HEK293 (cell line): ENCODE measurements at regions not wholly inside any gene's neighbourhood (a gene's known extent, or its start where the extent isn't known, plus 50 kb on each side); places are given as distances from the start of the nearest gene placed in this dataset.

ENCODE experiments used
- CTCF ChIA-PET: fragments of 350-600 bp; formaldehyde crosslinking; extraction: SDS; loops from one replicate; lab custom pipeline; 2021; ENCODE audit warnings: antibody characterized with exemption; lab: Yijun Ruan, JAX
- POLR2A ChIA-PET: fragments of 300-600 bp; formaldehyde crosslinking; extraction: SDS; loops from one replicate; lab custom pipeline; 2020; ENCODE audit warnings: antibody characterized with exemption, inconsistent platforms; lab: Yijun Ruan, JAX
- H3K27ac ChIP-seq: fragments of 200-500 bp; sonication (Bioruptor generic); 2 replicates; pipeline ENCODE4 v1.5.1; 2014; ENCODE audit warnings: low read depth, low read length, control low read depth, inconsistent platforms; ENCODE audit errors: extremely low read depth
- H3K36me3 ChIP-seq, 2 experiments: fragments of 200-500 bp in 1 of 2; sonication (Bioruptor generic) in 1 of 2; 1 replicate in 1 of 2; 2 replicates in 1 of 2; pipeline ENCODE4 v1.5.1; 2014 to 2017; ENCODE audit warnings: inconsistent platforms in 2 of 2, low read length in 2 of 2; ENCODE audit not compliant: control insufficient read depth in 2 of 2, insufficient read depth in 1 of 2
- H3K4me1 ChIP-seq: fragments of 200-500 bp; sonication (Bioruptor generic); 2 replicates; pipeline ENCODE4 v1.5.1; 2014; ENCODE audit warnings: mild to moderate bottlenecking, low read length, inconsistent platforms; ENCODE audit not compliant: control insufficient read depth, insufficient read depth
- H3K4me3 ChIP-seq: 2 replicates; pipeline ENCODE4 v1.5.1; 2011; ENCODE audit warnings: low read depth, mild to moderate bottlenecking, control low read depth, low read length, moderate library complexity
- H3K9me3 ChIP-seq: fragments of 200-500 bp; sonication (Bioruptor generic); 2 replicates; pipeline ENCODE4 v1.5.1; 2014; ENCODE audit warnings: low read depth, low read length, inconsistent platforms; ENCODE audit not compliant: control insufficient read depth, insufficient read depth
- BCL11B ChIP-seq: fragments of 450-650 bp; formaldehyde crosslinking; IDR thresholded peaks from 2 replicates; pipeline ENCODE4 v1.5.1; 2016; ENCODE audit warnings: low read depth, missing biosample characterization, missing genetic modification characterization
- EGR2 ChIP-seq: fragments of 450-650 bp; formaldehyde crosslinking; IDR thresholded peaks from 2 replicates; pipeline ENCODE4 v1.5.1; 2016; ENCODE audit warnings: low read depth, missing biosample characterization, missing genetic modification characterization
- INSM2 ChIP-seq: fragments of 450-650 bp; formaldehyde crosslinking; IDR thresholded peaks from 2 replicates; pipeline ENCODE4 v1.5.1; 2016; ENCODE audit warnings: missing biosample characterization, missing genetic modification characterization
- KLF16 ChIP-seq: fragments of 450-650 bp; formaldehyde crosslinking; IDR thresholded peaks from 2 replicates; pipeline ENCODE4 v1.5.1; 2017; ENCODE audit warnings: missing biosample characterization, missing genetic modification characterization
- KLF7 ChIP-seq: fragments of 450-650 bp; formaldehyde crosslinking; IDR thresholded peaks from 2 replicates; pipeline ENCODE4 v1.5.1; 2016; ENCODE audit warnings: missing biosample characterization, missing genetic modification characterization, borderline replicate concordance
- KLF9 ChIP-seq: fragments of 450-650 bp; formaldehyde crosslinking; IDR thresholded peaks from 2 replicates; pipeline ENCODE4 v1.5.1; 2016; ENCODE audit warnings: missing biosample characterization, missing genetic modification characterization, low read depth
- YY1 ChIP-seq: fragments of 450-650 bp; formaldehyde crosslinking; IDR thresholded peaks from 2 replicates; pipeline ENCODE4 v1.5.1; 2018; ENCODE audit warnings: missing biosample characterization, missing genetic modification characterization
- ZBTB17 ChIP-seq: fragments of 450-650 bp; formaldehyde crosslinking; IDR thresholded peaks from 2 replicates; pipeline ENCODE4 v1.5.1; 2016; ENCODE audit warnings: missing biosample characterization, missing genetic modification characterization
- ZBTB20 ChIP-seq: fragments of 450-650 bp; formaldehyde crosslinking; IDR thresholded peaks from 2 replicates; pipeline ENCODE4 v1.5.1; 2016; ENCODE audit warnings: missing biosample characterization, missing genetic modification characterization
- ZFP3 ChIP-seq: fragments of 450-650 bp; formaldehyde crosslinking; IDR thresholded peaks from 2 replicates; pipeline ENCODE4 v1.5.1; 2016; ENCODE audit warnings: low read depth, missing biosample characterization, missing genetic modification characterization
- ZNF138 ChIP-seq: fragments of 450-650 bp; formaldehyde crosslinking; IDR thresholded peaks from 2 replicates; pipeline ENCODE4 v1.5.1; 2016; ENCODE audit warnings: missing biosample characterization, missing genetic modification characterization, borderline replicate concordance
- ZNF146 ChIP-seq: fragments of 450-650 bp; formaldehyde crosslinking; IDR thresholded peaks from 2 replicates; pipeline ENCODE4 v1.5.1; 2016; ENCODE audit warnings: missing biosample characterization, missing genetic modification characterization
- ZNF157 ChIP-seq: fragments of 450-650 bp; formaldehyde crosslinking; IDR thresholded peaks from 2 replicates; pipeline ENCODE4 v1.5.1; 2016; ENCODE audit warnings: missing biosample characterization, missing genetic modification characterization
- ZNF16 ChIP-seq: fragments of 450-650 bp; formaldehyde crosslinking; IDR thresholded peaks from 2 replicates; pipeline ENCODE4 v1.5.1; 2016; ENCODE audit warnings: low read depth, missing biosample characterization, missing genetic modification characterization
- ZNF202 ChIP-seq: fragments of 450-650 bp; formaldehyde crosslinking; IDR thresholded peaks from 2 replicates; pipeline ENCODE4 v1.5.1; 2016; ENCODE audit warnings: missing biosample characterization, missing genetic modification characterization, borderline replicate concordance
- ZNF211 ChIP-seq: fragments of 450-650 bp; formaldehyde crosslinking; IDR thresholded peaks from 2 replicates; pipeline ENCODE4 v1.5.1; 2016; ENCODE audit warnings: low read depth, missing biosample characterization, missing genetic modification characterization
- ZNF366 ChIP-seq: fragments of 450-650 bp; formaldehyde crosslinking; conservative IDR thresholded peaks from 2 replicates; pipeline ENCODE4 v1.5.1; 2016; ENCODE audit warnings: missing biosample characterization, missing genetic modification characterization
- ZNF423 ChIP-seq: fragments of 450-650 bp; formaldehyde crosslinking; IDR thresholded peaks from 2 replicates; pipeline ENCODE4 v1.5.1; 2016; ENCODE audit warnings: missing biosample characterization, missing genetic modification characterization
- ZNF548 ChIP-seq: fragments of 450-650 bp; formaldehyde crosslinking; IDR thresholded peaks from 2 replicates; pipeline ENCODE4 v1.5.1; 2016; ENCODE audit warnings: missing biosample characterization, missing genetic modification characterization
- ZNF571 ChIP-seq: fragments of 450-650 bp; formaldehyde crosslinking; IDR thresholded peaks from 2 replicates; pipeline ENCODE4 v1.5.0; 2017; ENCODE audit warnings: missing biosample characterization, missing genetic modification characterization
- ZNF654 ChIP-seq: fragments of 450-650 bp; formaldehyde crosslinking; IDR thresholded peaks from 2 replicates; pipeline ENCODE4 v1.5.1; 2016; ENCODE audit warnings: low read depth, missing biosample characterization, missing genetic modification characterization
- ZNF692 ChIP-seq: fragments of 450-650 bp; formaldehyde crosslinking; IDR thresholded peaks from 2 replicates; pipeline ENCODE4 v1.5.1; 2016; ENCODE audit warnings: missing biosample characterization, missing genetic modification characterization
- ZNF747 ChIP-seq: fragments of 450-650 bp; formaldehyde crosslinking; IDR thresholded peaks from 2 replicates; pipeline ENCODE4 v1.5.1; 2016; ENCODE audit warnings: missing biosample characterization, missing genetic modification characterization
- ZNF830 ChIP-seq: fragments of 450-650 bp; IDR thresholded peaks from 2 replicates; pipeline ENCODE4 v1.5.0; 2018; ENCODE audit warnings: missing biosample characterization, missing genetic modification characterization, low read depth, mild to moderate bottlenecking, moderate library complexity
- ZSCAN16 ChIP-seq: fragments of 450-650 bp; formaldehyde crosslinking; IDR thresholded peaks from 2 replicates; pipeline ENCODE4 v1.5.1; 2016; ENCODE audit warnings: missing biosample characterization, missing genetic modification characterization
- TF ChIP-seq, protein P1 (sequence below): IDR thresholded peaks from 2 replicates; pipeline ENCODE4 v1.6.1; 2011; ENCODE audit warnings: mild to moderate bottlenecking, low read depth, low read length, borderline replicate concordance
- TF ChIP-seq, protein P2 (sequence below): fragments of 450-650 bp; formaldehyde crosslinking; IDR thresholded peaks from 2 replicates; pipeline ENCODE4 v1.5.1; 2016; ENCODE audit warnings: missing biosample characterization, missing genetic modification characterization

- Histone ChIP-seq H3K27ac (no peak overlapping the region), H3K4me3 (no peak overlapping the region), H3K36me3 (no peaks in the 10 kb centered on the region), H3K4me1 (no peaks in the 10 kb centered on the region), H3K9me3 (no peaks in the 10 kb centered on the region)
- ChIA-PET CTCF (no interaction called here), POLR2A (no interaction called here)
- TF ChIP-seq ZNF548 (tag by site-specific recombination) (no peak), ZSCAN16 (tag by site-specific recombination) (no peak), ZBTB17 (tag by site-specific recombination) (no peak), ZNF146 (tag by site-specific recombination) (no peak), ZNF16 (tag by site-specific recombination) (no peak), INSM2 (tag by site-specific recombination) (no peak), ZNF571 (tag by site-specific recombination) (no peak), ZNF830 (tag by site-specific recombination) (no peak)
- TF ChIP-seq, protein P1, sequence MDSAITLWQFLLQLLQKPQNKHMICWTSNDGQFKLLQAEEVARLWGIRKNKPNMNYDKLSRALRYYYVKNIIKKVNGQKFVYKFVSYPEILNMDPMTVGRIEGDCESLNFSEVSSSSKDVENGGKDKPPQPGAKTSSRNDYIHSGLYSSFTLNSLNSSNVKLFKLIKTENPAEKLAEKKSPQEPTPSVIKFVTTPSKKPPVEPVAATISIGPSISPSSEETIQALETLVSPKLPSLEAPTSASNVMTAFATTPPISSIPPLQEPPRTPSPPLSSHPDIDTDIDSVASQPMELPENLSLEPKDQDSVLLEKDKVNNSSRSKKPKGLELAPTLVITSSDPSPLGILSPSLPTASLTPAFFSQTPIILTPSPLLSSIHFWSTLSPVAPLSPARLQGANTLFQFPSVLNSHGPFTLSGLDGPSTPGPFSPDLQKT = no peak
These were observed 231.7 kb upstream of the TNP1 start for GRCh38 chr2:217091531-217091930.

DNA sequence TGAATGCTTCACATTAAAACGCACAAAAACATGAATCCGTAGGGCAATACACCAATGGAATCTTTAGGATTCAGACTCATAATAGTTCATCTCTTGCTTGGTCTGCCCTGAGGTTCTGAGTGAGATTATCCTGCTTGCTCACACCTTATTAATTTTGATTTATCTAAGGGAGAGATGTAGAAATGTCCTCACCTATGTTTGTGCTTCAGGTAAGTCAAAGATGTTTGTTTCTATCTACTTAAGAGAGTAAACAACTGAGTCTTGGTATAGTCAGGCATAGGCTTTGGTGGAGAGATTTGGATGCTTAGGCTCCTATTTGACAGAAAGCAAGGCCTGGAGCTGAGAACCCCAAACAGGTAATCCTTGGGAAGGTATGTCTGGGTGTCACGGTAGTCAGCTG lies 231.0 kb upstream of the TNP1 start:
- CTCF ChIA-PET = interaction anchor here (0.6 kb wide), 1 partner anchor 75 kb away, joined by 4 read pairs; no protein-coding TSS in a partner anchor
- Histone ChIP-seq H3K27ac (no peak overlapping the region), H3K9me3 (no peaks in the 10 kb centered on the region), H3K4me1 (no peaks in the 10 kb centered on the region), H3K36me3 (no peaks in the 10 kb centered on the region), H3K4me3 (no peak overlapping the region)
- POLR2A ChIA-PET = no interaction called here
- TF ChIP-seq ZNF366 (tag by site-specific recombination) = no peak
- no peak for TF ChIP-seq BCL11B (tag by site-specific recombination)
- no peak for TF ChIP-seq ZBTB20 (tag by site-specific recombination)

DNA sequence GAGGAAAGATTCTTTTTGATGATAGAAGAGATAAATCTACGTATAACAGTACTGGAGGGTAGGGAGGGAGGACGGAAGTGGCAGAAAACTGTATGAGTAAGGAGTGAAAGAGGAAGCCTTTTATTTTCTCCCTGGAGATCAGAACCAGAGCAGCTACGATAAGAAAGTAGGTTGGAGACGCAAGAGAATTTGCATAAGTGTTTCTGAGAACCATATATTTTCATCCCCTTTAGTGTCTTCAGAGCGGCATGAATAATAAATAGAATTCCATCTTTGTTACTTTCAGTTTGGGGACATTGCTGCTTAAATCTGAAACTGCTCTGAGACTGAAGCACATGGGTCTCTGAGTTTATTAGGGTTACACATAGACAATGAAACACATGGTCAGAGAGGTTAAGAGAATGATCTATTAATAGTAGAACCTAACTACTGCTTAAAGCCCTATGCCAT lies 230.2 kb upstream of the TNP1 start:
- Histone ChIP-seq H3K27ac (no peak overlapping the region), H3K4me3 (no peak overlapping the region)
- POLR2A ChIA-PET = no interaction called here
- TF ChIP-seq ZFP3 = no peak
- TF ChIP-seq, protein P2, sequence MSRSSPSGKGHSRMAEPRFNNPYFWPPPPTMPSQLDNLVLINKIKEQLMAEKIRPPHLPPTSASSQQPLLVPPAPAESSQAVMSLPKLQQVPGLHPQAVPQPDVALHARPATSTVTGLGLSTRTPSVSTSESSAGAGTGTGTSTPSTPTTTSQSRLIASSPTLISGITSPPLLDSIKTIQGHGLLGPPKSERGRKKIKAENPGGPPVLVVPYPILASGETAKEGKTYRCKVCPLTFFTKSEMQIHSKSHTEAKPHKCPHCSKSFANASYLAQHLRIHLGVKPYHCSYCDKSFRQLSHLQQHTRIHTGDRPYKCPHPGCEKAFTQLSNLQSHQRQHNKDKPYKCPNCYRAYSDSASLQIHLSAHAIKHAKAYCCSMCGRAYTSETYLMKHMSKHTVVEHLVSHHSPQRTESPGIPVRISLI (tag by site-specific recombination) = no peak
- no peak for TF ChIP-seq ZNF202
- TF ChIP-seq ZNF157 (tag by site-specific recombination) = no peak
- no peak for TF ChIP-seq YY1 (tag by site-specific recombination)
- TF ChIP-seq ZNF654 = no peak
- no peak for TF ChIP-seq ZNF692
- no peak for TF ChIP-seq EGR2 (tag by site-specific recombination)
- no peak for TF ChIP-seq ZNF138 (tag by site-specific recombination)
- no peak for TF ChIP-seq KLF9
- TF ChIP-seq KLF7 (tag by site-specific recombination) = no peak
- no peak for TF ChIP-seq KLF16 (tag by site-specific recombination)
- TF ChIP-seq ZNF211 (tag by site-specific recombination) = no peak
- TF ChIP-seq ZNF423 = no peak
- no peak for TF ChIP-seq ZNF747 (tag by site-specific recombination)
- TF ChIP-seq, all 188 proteins: peak for 0
- CTCF ChIA-PET = interaction anchor here (0.6 to 0.9 kb wide), 2 partner anchors 17 to 76 kb away, joined by 3 to 4 read pairs; no protein-coding TSS in a partner anchor
- H3K4me1 ChIP-seq = no peaks in the 10 kb centered on the region
- no peaks in the 10 kb centered on the region for H3K9me3 ChIP-seq
- H3K36me3 ChIP-seq = no peaks in the 10 kb centered on the region
